Keratinocyte (primary cell): ENCODE measurements at regions not wholly inside any gene's neighbourhood (a gene's known extent, or its start where the extent isn't known, plus 50 kb on each side); places are given as distances from the start of the nearest gene placed in this dataset.

Experiments
- DNase-seq: peaks from one replicate; pipeline ENCODE4 v3.0.0-alpha.2; 2011; ENCODE audit warnings: low read depth, missing footprints, low spot score
- FAIRE-seq: peaks from 2 replicates; lab custom pipeline; 2011; peaks lifted over from hg19 to GRCh38; lab: Jason Lieb, UNC
- H2AFZ ChIP-seq: 2 replicates; pipeline ENCODE4 v1.6.0; 2012; ENCODE audit warnings: low read length, control low read depth, inconsistent platforms; ENCODE audit not compliant: control insufficient read depth
- H3K27ac ChIP-seq: 2 replicates; pipeline ENCODE4 v1.5.1; 2011; ENCODE audit warnings: low read length; ENCODE audit not compliant: control insufficient read depth, insufficient read depth
- H3K27me3 ChIP-seq: 3 replicates; pipeline ENCODE4 v1.6.0; 2011; ENCODE audit warnings: low read length; ENCODE audit not compliant: control insufficient read depth, insufficient read depth; ENCODE audit errors: extremely low read depth
- H3K36me3 ChIP-seq, 2 experiments: 2 replicates in 1 of 2; 3 replicates in 1 of 2; pipeline ENCODE4 v1.5.1; 2011; ENCODE audit warnings: low read length in 2 of 2, mild to moderate bottlenecking in 1 of 2; ENCODE audit not compliant: control insufficient read depth in 2 of 2, insufficient read depth in 2 of 2; ENCODE audit errors: extremely low read depth in 1 of 2
- H3K4me1 ChIP-seq: 3 replicates; pipeline ENCODE4 v1.5.1; 2011; ENCODE audit warnings: low read length; ENCODE audit not compliant: control insufficient read depth, insufficient read depth; ENCODE audit errors: extremely low read depth
- H3K4me2 ChIP-seq: 3 replicates; pipeline ENCODE4 v1.6.0; 2011; ENCODE audit warnings: low read depth, low read length; ENCODE audit not compliant: control insufficient read depth, insufficient read depth; ENCODE audit errors: extremely low read depth
- H3K4me3 ChIP-seq, 3 experiments: fragments of 200-600 bp in 1 of 3; sonication (generic) in 1 of 3; 2 replicates in 2 of 3; 3 replicates in 1 of 3; pipeline ENCODE4 v1.5.1; 2011 to 2016; ENCODE audit warnings: low read length in 3 of 3, mild to moderate bottlenecking in 3 of 3, control low read depth in 2 of 3, inconsistent platforms in 1 of 3, low read depth in 1 of 3, mixed read lengths in 1 of 3, mixed run types in 1 of 3, moderate library complexity in 1 of 3; ENCODE audit not compliant: control insufficient read depth in 2 of 3, insufficient read depth in 2 of 3; ENCODE audit errors: extremely low read depth in 1 of 3
- H3K79me2 ChIP-seq: 2 replicates; pipeline ENCODE4 v1.6.0; 2012; ENCODE audit warnings: low read length; ENCODE audit not compliant: control insufficient read depth, insufficient read depth
- H3K9ac ChIP-seq: 3 replicates; pipeline ENCODE4 v1.6.0; 2011; ENCODE audit warnings: low read length; ENCODE audit not compliant: control insufficient read depth, insufficient read depth; ENCODE audit errors: extremely low read depth
- H3K9me1 ChIP-seq: 3 replicates; pipeline ENCODE4 v1.6.0; 2011; ENCODE audit warnings: low read length; ENCODE audit not compliant: control insufficient read depth, insufficient read depth; ENCODE audit errors: extremely low read depth
- H3K9me3 ChIP-seq: 2 replicates; pipeline ENCODE4 v1.5.1; 2012; ENCODE audit warnings: low read depth, low read length; ENCODE audit not compliant: control insufficient read depth
- H4K20me1 ChIP-seq: 3 replicates; pipeline ENCODE4 v1.6.0; 2011; ENCODE audit warnings: low read length; ENCODE audit not compliant: control insufficient read depth, insufficient read depth; ENCODE audit errors: extremely low read depth
- CTCF ChIP-seq, 3 experiments: IDR thresholded peaks in 1 of 3; conservative IDR thresholded peaks in 1 of 3; optimal IDR thresholded peaks in 1 of 3; 2 replicates in 2 of 3; 3 replicates in 1 of 3; pipeline versions ENCODE3 to v1.5.1; 2011; ENCODE audit warnings: low read length in 3 of 3, mild to moderate bottlenecking in 3 of 3, moderate library complexity in 2 of 3, control low read depth in 1 of 3, inconsistent platforms in 1 of 3; ENCODE audit not compliant: insufficient read depth in 2 of 3; ENCODE audit errors: extremely low read depth in 1 of 3
- EZH2 ChIP-seq: IDR thresholded peaks from one replicate; pipeline ENCODE4 v1.6.1; 2012; ENCODE audit warnings: inconsistent platforms, mild to moderate bottlenecking, low read length, moderate library complexity
- dilution Hi-C: fragments of 300-500 bp; cut with MboI; formaldehyde crosslinking; loops from one replicate; pipeline ENCODE4 v1.7.0; 2020; ENCODE audit warnings: low sequenced_read_pairs; ENCODE audit not compliant: extremely low pct_ligation_motif_present

GRCh38 chr12:16681196-16681595, 75.2 kb upstream of the LMO3 start:
- Histone ChIP-seq H3K79me2 (no peaks in the 10 kb centered on the region), H4K20me1 (no peaks in the 10 kb centered on the region), H3K4me3 (no peak overlapping the region), H3K4me2 (no peak overlapping the region), H3K27me3 (no peaks in the 10 kb centered on the region), H3K9me1 (no peaks in the 10 kb centered on the region), H3K4me1 (no peaks in the 10 kb centered on the region), H3K27ac (no peak overlapping the region), H3K9me3 (no peaks in the 10 kb centered on the region), H3K36me3 (no peaks in the 10 kb centered on the region), H3K9ac (no peak overlapping the region), H2AFZ (no peak overlapping the region)
- FAIRE-seq (no peak), DNase-seq (no peak)
- dilution Hi-C loops = no loop called here
- TF ChIP-seq CTCF (optimal IDR thresholded peaks at IDR 0.05 in 1 of 3, IDR thresholded peaks at IDR 0.05 in 1 of 3, conservative IDR thresholded peaks at IDR 0.05 in 1 of 3; ENCODE audit: extremely low read depth in 1 of 3, insufficient read depth in 2 of 3, low read length in 3 of 3) = no peak
- no peak for TF ChIP-seq EZH2

DNA sequence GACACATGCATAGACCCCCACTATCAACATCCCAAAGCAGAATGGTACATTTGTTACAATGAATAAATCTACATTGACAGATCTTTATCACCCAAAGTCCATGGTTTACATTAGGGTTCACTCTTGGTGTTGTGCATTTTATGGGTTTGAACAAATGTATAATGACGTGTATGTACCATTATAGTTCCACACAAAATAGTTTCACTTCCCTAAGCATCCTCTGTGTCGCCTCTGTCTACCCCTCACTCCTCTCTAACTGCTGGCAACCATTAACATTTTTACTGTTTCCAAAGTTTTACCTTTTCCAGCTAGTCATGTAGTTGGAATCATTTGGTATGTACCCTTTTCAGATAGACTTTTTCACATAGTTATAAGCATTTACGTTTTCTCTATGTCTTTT, 69.5 kb upstream of the LMO3 start:
- Histone ChIP-seq H3K9ac (no peak overlapping the region), H3K79me2 (no peaks in the 10 kb centered on the region), H3K9me3 (no peaks in the 10 kb centered on the region), H2AFZ (no peak overlapping the region), H3K27me3 (no peaks in the 10 kb centered on the region), H3K4me2 (no peak overlapping the region), H3K36me3 (no peaks in the 10 kb centered on the region), H3K9me1 (no peaks in the 10 kb centered on the region), H3K27ac (no peak overlapping the region), H3K4me3 (no peak overlapping the region), H3K4me1 (no peaks in the 10 kb centered on the region), H4K20me1 (no peaks in the 10 kb centered on the region)
- DNase-seq = no peak
- dilution Hi-C loops = no loop called here
- TF ChIP-seq EZH2 (no peak), CTCF (optimal IDR thresholded peaks at IDR 0.05 in 1 of 3, IDR thresholded peaks at IDR 0.05 in 1 of 3, conservative IDR thresholded peaks at IDR 0.05 in 1 of 3; ENCODE audit: extremely low read depth in 1 of 3, insufficient read depth in 2 of 3, low read length in 3 of 3) (no peak)
- FAIRE-seq = no peak
